PC-3 (cell line): ENCODE measurements at regions not wholly inside any gene's neighbourhood (a gene's known extent, or its start where the extent isn't known, plus 50 kb on each side); places are given as distances from the start of the nearest gene placed in this dataset.
A peak's percentile ranks its signal among the peaks of the same experiment; 100 is the strongest.

ENCODE experiments used
- ATAC-seq: fragments of 200-7000 bp; cut with Tn5 transposase; 2 replicates; pipeline ENCODE4 v1.9.1; 2020; ENCODE audit warnings: mild to moderate bottlenecking, moderate library complexity
- BruUV-seq: library from RNA; stranded (reverse); fragments of 400-500 nt; replicated peaks from 2 replicates; lab custom pipeline; 2021; lab: Mats Ljungman, UMichigan
- CTCF ChIA-PET: fragments of 300-600 bp; sonication (Branson Sonifier 250); formaldehyde crosslinking; loops from one replicate; lab custom pipeline; 2022; ENCODE audit warnings: antibody characterized with exemption; lab: Charles Lee
- POLR2A ChIA-PET: fragments of 300-600 bp; sonication (Branson Sonifier 250); formaldehyde crosslinking; loops from one replicate; lab custom pipeline; 2022; ENCODE audit warnings: antibody characterized with exemption; ENCODE audit not compliant: unreplicated experiment; lab: Charles Lee
- DNase-seq: peaks from one replicate; pipeline ENCODE4 v3.0.0-alpha.2; 2015
- H2AFZ ChIP-seq: fragments of 300-600 bp; sonication (generic); 2 replicates; pipeline ENCODE4 v1.6.0; 2016; ENCODE audit warnings: antibody characterized with exemption, low read length
- H3F3A ChIP-seq: fragments of 300-600 bp; sonication (generic); one replicate; pipeline ENCODE4 v1.6.0; 2017; ENCODE audit warnings: antibody characterized with exemption, low read length, control low read depth, mild to moderate bottlenecking; ENCODE audit not compliant: unreplicated experiment
- H3K27ac ChIP-seq: fragments of 300-600 bp; sonication (generic); 2 replicates; pipeline ENCODE4 v1.5.1; 2016; ENCODE audit warnings: mild to moderate bottlenecking, low read length
- H3K27me3 ChIP-seq: fragments of 300-600 bp; sonication (generic); 2 replicates; pipeline ENCODE4 v1.6.1; 2016; ENCODE audit warnings: low read length, mixed read lengths
- H3K36me3 ChIP-seq: fragments of 300-600 bp; sonication (generic); 2 replicates; pipeline ENCODE4 v1.6.1; 2016; ENCODE audit warnings: low read depth, mixed run types, low read length, mixed read lengths
- H3K4me1 ChIP-seq: fragments of 300-600 bp; sonication (generic); 2 replicates; pipeline ENCODE4 v1.5.1; 2016; ENCODE audit warnings: low read length; ENCODE audit not compliant: insufficient read depth
- H3K4me2 ChIP-seq: fragments of 300-600 bp; sonication (generic); 2 replicates; pipeline ENCODE4 v1.6.0; 2016; ENCODE audit warnings: low read length
- H3K4me3 ChIP-seq: fragments of 300-600 bp; sonication (generic); 2 replicates; pipeline ENCODE4 v1.5.1; 2016; ENCODE audit warnings: mild to moderate bottlenecking, low read length, mixed read lengths
- H3K79me2 ChIP-seq: fragments of 300-600 bp; sonication (generic); 2 replicates; pipeline ENCODE4 v1.6.1; 2017; ENCODE audit warnings: low read length, mixed read lengths
- H3K9ac ChIP-seq: fragments of 300-600 bp; sonication (generic); 2 replicates; pipeline ENCODE4 v1.6.0; 2016; ENCODE audit warnings: mild to moderate bottlenecking, low read length
- H3K9me2 ChIP-seq: fragments of 300-600 bp; sonication (generic); replicated peaks from 2 replicates; pipeline ENCODE4 v1.6.1; 2016; ENCODE audit warnings: mixed run types, low read length, mixed read lengths
- H3K9me3 ChIP-seq: fragments of 300-600 bp; sonication (generic); 2 replicates; pipeline ENCODE4 v1.6.1; 2016; ENCODE audit warnings: low read length, mixed read lengths
- H4K20me1 ChIP-seq: fragments of 300-600 bp; sonication (generic); 2 replicates; pipeline ENCODE4 v1.6.1; 2016; ENCODE audit warnings: low read length, mixed read lengths
- EZH2 ChIP-seq: fragments of 300-600 bp; sonication (generic); IDR thresholded peaks from one replicate; pipeline ENCODE4 v1.6.1; 2017; ENCODE audit warnings: antibody characterized with exemption, mild to moderate bottlenecking, low read length; ENCODE audit not compliant: unreplicated experiment
- EZH2phosphoT487 ChIP-seq: fragments of 300-600 bp; sonication (generic); IDR thresholded peaks from 2 replicates; pipeline ENCODE4 v1.6.1; 2018; ENCODE audit warnings: mild to moderate bottlenecking, antibody characterized with exemption, low read length, borderline replicate concordance
- intact Hi-C: fragments of 100-400 bp; cut with micrococcal nuclease; formaldehyde crosslinking; loops from 2 replicates; pipeline ENCODE4 v1.9.0; 2023
- TF ChIP-seq, protein P1 (sequence below): fragments of 300-600 bp; sonication (generic); conservative IDR thresholded peaks from 2 replicates; pipeline ENCODE4 v1.5.1; 2017; ENCODE audit warnings: antibody characterized with exemption, low read depth, mild to moderate bottlenecking, low read length

DNA sequence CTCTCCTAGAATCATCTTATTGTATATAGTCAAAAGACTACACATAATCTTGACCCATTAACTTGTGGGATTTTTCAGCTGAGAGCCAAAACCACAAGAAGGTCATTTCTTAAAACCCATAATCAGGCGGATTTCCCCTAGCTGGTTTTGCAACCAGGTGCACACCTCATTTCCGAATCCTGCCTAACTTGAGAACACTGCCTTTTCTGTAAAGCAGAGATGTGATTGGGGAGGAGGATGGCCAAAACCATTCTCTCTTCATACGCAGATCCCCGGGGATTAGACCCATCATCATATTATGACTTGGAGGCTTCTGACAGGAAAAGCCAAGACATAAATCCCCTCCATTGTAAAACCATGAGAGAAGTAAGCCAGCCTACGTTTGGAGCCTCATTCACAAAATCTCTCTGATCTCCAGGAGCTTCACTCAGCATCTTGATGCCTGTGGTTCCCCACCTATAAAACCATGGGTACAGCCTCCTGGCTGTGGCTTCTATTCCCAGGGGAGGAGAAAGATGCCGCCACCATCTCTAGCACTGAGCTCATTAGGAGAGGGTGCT, 191.3 kb downstream of the KIF18A start:
- CTCF ChIA-PET, result no interaction called here
- ATAC-seq (no peak), DNase-seq (peak; percentile 26)
- H3K9me3 ChIP-seq, result no peaks in the 10 kb centered on the region
- H3K9me2 ChIP-seq, result no peaks in the 10 kb centered on the region
- no peak overlapping the region for H3K4me3 ChIP-seq
- peaks cover 9% of the 10 kb centered on the region for H3K4me1 ChIP-seq
- no peaks in the 10 kb centered on the region for H3K36me3 ChIP-seq
- H2AFZ ChIP-seq, result no peak overlapping the region
- no TSS peak for BruUV-seq
- intact Hi-C loops, result no loop called here
- H3K4me2 ChIP-seq, result no peak overlapping the region
- no peaks in the 10 kb centered on the region for H3K27me3 ChIP-seq
- no peaks in the 10 kb centered on the region for H3F3A ChIP-seq
- POLR2A ChIA-PET, result interaction anchor here (0.6 kb wide), 1 partner anchor 191 kb away, joined by 5 read pairs; the partner anchor contains the start of genes KIF18A and METTL15
- H3K79me2 ChIP-seq, result no peaks in the 10 kb centered on the region
- H3K27ac ChIP-seq, result no peak overlapping the region
- no peak overlapping the region for H3K9ac ChIP-seq
- TF ChIP-seq, protein P1, sequence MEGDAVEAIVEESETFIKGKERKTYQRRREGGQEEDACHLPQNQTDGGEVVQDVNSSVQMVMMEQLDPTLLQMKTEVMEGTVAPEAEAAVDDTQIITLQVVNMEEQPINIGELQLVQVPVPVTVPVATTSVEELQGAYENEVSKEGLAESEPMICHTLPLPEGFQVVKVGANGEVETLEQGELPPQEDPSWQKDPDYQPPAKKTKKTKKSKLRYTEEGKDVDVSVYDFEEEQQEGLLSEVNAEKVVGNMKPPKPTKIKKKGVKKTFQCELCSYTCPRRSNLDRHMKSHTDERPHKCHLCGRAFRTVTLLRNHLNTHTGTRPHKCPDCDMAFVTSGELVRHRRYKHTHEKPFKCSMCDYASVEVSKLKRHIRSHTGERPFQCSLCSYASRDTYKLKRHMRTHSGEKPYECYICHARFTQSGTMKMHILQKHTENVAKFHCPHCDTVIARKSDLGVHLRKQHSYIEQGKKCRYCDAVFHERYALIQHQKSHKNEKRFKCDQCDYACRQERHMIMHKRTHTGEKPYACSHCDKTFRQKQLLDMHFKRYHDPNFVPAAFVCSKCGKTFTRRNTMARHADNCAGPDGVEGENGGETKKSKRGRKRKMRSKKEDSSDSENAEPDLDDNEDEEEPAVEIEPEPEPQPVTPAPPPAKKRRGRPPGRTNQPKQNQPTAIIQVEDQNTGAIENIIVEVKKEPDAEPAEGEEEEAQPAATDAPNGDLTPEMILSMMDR, result no peak
- no peaks in the 10 kb centered on the region for H4K20me1 ChIP-seq

DNA sequence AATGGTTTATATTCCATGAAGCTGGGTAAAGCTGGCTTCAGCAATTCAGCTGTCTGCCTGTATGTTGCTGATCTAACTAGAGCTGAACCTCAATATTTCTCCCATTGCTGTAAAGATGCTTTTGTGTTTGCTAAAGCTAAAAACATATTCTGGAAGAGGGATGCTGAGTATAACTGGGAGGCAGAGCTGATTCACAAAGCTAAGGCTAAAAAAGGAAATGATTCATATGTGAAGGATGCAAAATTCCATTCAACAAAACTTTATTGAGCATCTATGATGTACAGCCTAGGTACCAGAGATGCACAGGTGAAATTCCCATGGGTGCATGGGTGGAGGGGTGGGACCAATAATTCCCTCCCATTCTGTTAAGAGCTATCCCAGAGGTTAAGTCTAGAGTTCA, 193.9 kb downstream of the KIF18A start:
- Histone ChIP-seq H3F3A (no peaks in the 10 kb centered on the region), H2AFZ (no peak overlapping the region), H3K4me3 (no peak overlapping the region), H4K20me1 (no peaks in the 10 kb centered on the region), H3K36me3 (no peaks in the 10 kb centered on the region), H3K9me3 (no peaks in the 10 kb centered on the region), H3K27me3 (no peaks in the 10 kb centered on the region), H3K4me1 (peaks cover 27% of the 10 kb centered on the region), H3K9me2 (no peaks in the 10 kb centered on the region), H3K4me2 (no peak overlapping the region), H3K9ac (no peak overlapping the region), H3K27ac (no peak overlapping the region), H3K79me2 (no peaks in the 10 kb centered on the region)
- ATAC-seq (no peak), DNase-seq (peak; percentile 56)
- CTCF ChIA-PET, result no interaction called here
- TF ChIP-seq EZH2, result no peak
- TF ChIP-seq, protein P1, result no peak
- no peak for TF ChIP-seq EZH2phosphoT487
- no TSS peak for BruUV-seq
- POLR2A ChIA-PET, result no interaction called here
- intact Hi-C loops, result no loop called here

DNA sequence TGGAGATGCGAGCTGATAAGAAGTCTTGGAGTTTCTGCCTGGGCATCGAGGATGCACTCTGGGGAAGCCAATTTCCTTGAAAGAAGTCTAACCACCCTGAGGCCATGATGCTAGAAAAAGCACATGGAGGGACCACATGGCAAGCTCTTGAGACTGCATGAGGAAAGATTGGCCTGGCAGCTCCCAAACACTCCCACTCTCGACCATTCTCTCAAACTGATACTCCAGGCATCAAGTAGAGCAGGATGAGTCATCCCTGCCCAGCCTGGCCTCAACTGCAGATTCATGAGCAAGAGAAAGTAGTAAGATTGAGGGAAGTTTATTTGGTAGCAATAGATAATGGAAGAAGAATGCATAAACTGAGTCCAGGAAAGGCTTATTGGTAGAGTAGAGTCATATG, 194.3 kb downstream of the KIF18A start:
- DNase-seq (peak; percentile 23), ATAC-seq (no peak)
- TF ChIP-seq EZH2phosphoT487 (no peak), EZH2 (no peak)
- TF ChIP-seq, protein P1, result no peak
- Histone ChIP-seq H3K36me3 (no peaks in the 10 kb centered on the region), H3K27me3 (no peaks in the 10 kb centered on the region), H3K4me3 (no peak overlapping the region), H3K9ac (no peak overlapping the region), H2AFZ (no peak overlapping the region), H3K27ac (no peak overlapping the region), H3K79me2 (no peaks in the 10 kb centered on the region), H3F3A (no peaks in the 10 kb centered on the region), H3K4me1 (peaks cover 27% of the 10 kb centered on the region), H3K9me2 (no peaks in the 10 kb centered on the region), H3K4me2 (no peak overlapping the region), H4K20me1 (no peaks in the 10 kb centered on the region), H3K9me3 (no peaks in the 10 kb centered on the region)
- POLR2A ChIA-PET, result no interaction called here
- CTCF ChIA-PET, result no interaction called here
- BruUV-seq, result no TSS peak
- intact Hi-C loops, result no loop called here
